ENCODE measurements at regions not wholly inside any gene's neighbourhood (a gene's known extent, or its start where the extent isn't known, plus 50 kb on each side); places are given as distances from the start of the nearest gene placed in this dataset.

- DNase-seq (no peak), FAIRE-seq (no peak)
- Histone ChIP-seq H3K9ac (ENCODE audit: low read length in 3 of 3) (no peak overlapping the region), H3K27me3 (ENCODE audit: control insufficient read depth, insufficient read depth, low read length) (no peaks in the 10 kb centered on the region), H3K4me1 (ENCODE audit: control insufficient read depth in 2 of 3, insufficient read depth in 2 of 3, low read depth in 1 of 3, low read length in 3 of 3) (no peaks in the 10 kb centered on the region), H3K36me3 (ENCODE audit: control insufficient read depth in 2 of 3, insufficient read depth in 3 of 3, low read length in 3 of 3) (no peaks in the 10 kb centered on the region), H3K9me3 (ENCODE audit: control insufficient read depth in 2 of 3, insufficient read depth in 1 of 3, low read length in 3 of 3) (no peaks in the 10 kb centered on the region), H3K27ac (ENCODE audit: low read depth in 2 of 2, low read length in 2 of 2) (no peak overlapping the region), H3K4me3 (ENCODE audit: low read length in 3 of 3) (no peak overlapping the region)
- intact Hi-C loops (cut with DNase I) = no loop called here
- no peak for TF ChIP-seq CTCF (IDR thresholded peaks at IDR 0.05; ENCODE audit: borderline replicate concordance, extremely low read depth, insufficient read depth)
These were observed 296.0 kb upstream of the LMO3 start for GRCh38 chr12:16901946-16902345.

GRCh38 chr12:16893426-16893825 lies 287.5 kb upstream of the LMO3 start:
- H3K9ac ChIP-seq (ENCODE audit: low read length in 3 of 3) = no peak overlapping the region
- no peak for TF ChIP-seq CTCF (IDR thresholded peaks at IDR 0.05; ENCODE audit: borderline replicate concordance, extremely low read depth, insufficient read depth)
- H3K36me3 ChIP-seq (ENCODE audit: control insufficient read depth in 2 of 3, insufficient read depth in 3 of 3, low read length in 3 of 3) = no peaks in the 10 kb centered on the region
- H3K27ac ChIP-seq (ENCODE audit: low read depth in 2 of 2, low read length in 2 of 2) = no peak overlapping the region
- H3K4me1 ChIP-seq (ENCODE audit: control insufficient read depth in 2 of 3, insufficient read depth in 2 of 3, low read depth in 1 of 3, low read length in 3 of 3) = no peaks in the 10 kb centered on the region
- intact Hi-C loops (cut with DNase I) = no loop called here
- FAIRE-seq (no peak), DNase-seq (no peak)
- H3K4me3 ChIP-seq (ENCODE audit: low read length in 3 of 3) = no peak overlapping the region
- H3K9me3 ChIP-seq (ENCODE audit: control insufficient read depth in 2 of 3, insufficient read depth in 1 of 3, low read length in 3 of 3) = peaks cover 0 to 3% (median 0%) of the 10 kb centered on the region in 3 donors
- no peaks in the 10 kb centered on the region for H3K27me3 ChIP-seq (ENCODE audit: control insufficient read depth, insufficient read depth, low read length)

GRCh38 chr12:16891673-16892072 lies 285.7 kb upstream of the LMO3 start:
- intact Hi-C loops (cut with DNase I) = no loop called here
- no peak for DNase-seq

More at GRCh38 chr12:16891673-16892072, 285.7 kb upstream of the LMO3 start:
- Histone ChIP-seq H3K36me3 (ENCODE audit: control insufficient read depth in 2 of 3, insufficient read depth in 3 of 3, low read length in 3 of 3) (no peaks in the 10 kb centered on the region), H3K4me1 (ENCODE audit: control insufficient read depth in 2 of 3, insufficient read depth in 2 of 3, low read depth in 1 of 3, low read length in 3 of 3) (no peaks in the 10 kb centered on the region), H3K9me3 (ENCODE audit: control insufficient read depth in 2 of 3, insufficient read depth in 1 of 3, low read length in 3 of 3) (peaks cover 0 to 3% (median 0%) of the 10 kb centered on the region in 3 donors), H3K4me3 (ENCODE audit: low read length in 3 of 3) (no peak overlapping the region), H3K9ac (ENCODE audit: low read length in 3 of 3) (no peak overlapping the region), H3K27me3 (ENCODE audit: control insufficient read depth, insufficient read depth, low read length) (no peaks in the 10 kb centered on the region), H3K27ac (ENCODE audit: low read depth in 2 of 2, low read length in 2 of 2) (no peak overlapping the region)
- FAIRE-seq = no peak
- TF ChIP-seq CTCF (IDR thresholded peaks at IDR 0.05; ENCODE audit: borderline replicate concordance, extremely low read depth, insufficient read depth) = no peak

Measured in kidney (tissue), 13 donors.